Large intestine (tissue), 3 donors: ENCODE measurements at regions not wholly inside any gene's neighbourhood (a gene's known extent, or its start where the extent isn't known, plus 50 kb on each side); places are given as distances from the start of the nearest gene placed in this dataset.
"Not testable (repeated sequence)": the region's sequence is repeated elsewhere in the genome, so short reads cannot be mapped to it uniquely, and the experiment has no call there.

Experiments
- DNase-seq, 2 donors: peaks; one replicate each; pipeline versions ENCODE4 v3.0.0 to v3.0.0-alpha.2; 2013
- H3K27ac ChIP-seq: one replicate; pipeline ENCODE4 v1.5.1; 2013; ENCODE audit warnings: low read length
- H3K27me3 ChIP-seq: 2 replicates; pipeline ENCODE4 v1.6.1; 2013; ENCODE audit warnings: low read length; ENCODE audit not compliant: control insufficient read depth, insufficient read depth
- H3K36me3 ChIP-seq: 2 replicates; pipeline ENCODE4 v1.6.1; 2013; ENCODE audit warnings: low read length; ENCODE audit not compliant: control insufficient read depth, insufficient read depth
- H3K4me1 ChIP-seq: one replicate; pipeline ENCODE4 v1.6.1; 2013; ENCODE audit warnings: low read length; ENCODE audit not compliant: control insufficient read depth, insufficient read depth
- H3K4me3 ChIP-seq: one replicate; pipeline ENCODE4 v1.5.1; 2013; ENCODE audit warnings: low read length
- H3K9me3 ChIP-seq: one replicate; pipeline ENCODE4 v1.6.1; 2013; ENCODE audit warnings: mild to moderate bottlenecking, low read depth, low read length, moderate library complexity; ENCODE audit not compliant: control insufficient read depth
- WGBS: methylation state at CpG from one replicate; pipeline ENCODE4 v1.1.5; 2013; ENCODE audit warnings: low lambda C conversion rate; ENCODE audit not compliant: insufficient coverage; 5-methylcytosine and 5-hydroxymethylcytosine counted together

GRCh38 chr22:26769663-26770062, 112.3 kb downstream of the MIAT start:
- Histone ChIP-seq H3K9me3 (no peaks in the 10 kb centered on the region), H3K27me3 (no peaks in the 10 kb centered on the region), H3K36me3 (no peaks in the 10 kb centered on the region), H3K4me3 (no peak overlapping the region), H3K4me1 (no peaks in the 10 kb centered on the region), H3K27ac (no peak overlapping the region)
- no peak for DNase-seq
- WGBS = no CpG with 5 or more reads among the region's 1 CpG

GRCh38 chr22:26770624-26771023, 113.2 kb downstream of the MIAT start:
- H3K4me3 ChIP-seq = no peak overlapping the region
- no peaks in the 10 kb centered on the region for H3K27me3 ChIP-seq
- no peak for DNase-seq
- H3K27ac ChIP-seq = no peak overlapping the region
- peaks cover 3% of the 10 kb centered on the region for H3K36me3 ChIP-seq
- H3K4me1 ChIP-seq = no peaks in the 10 kb centered on the region
- H3K9me3 ChIP-seq = no peaks in the 10 kb centered on the region
- WGBS = no CpG with 5 or more reads among the region's 2 CpGs

GRCh38 chr22:26773054-26773453, 115.7 kb downstream of the MIAT start:
- not testable (repeated sequence) for H3K4me3 ChIP-seq, H3K4me1 ChIP-seq, H3K36me3 ChIP-seq, H3K9me3 ChIP-seq, H3K27me3 ChIP-seq, H3K27ac ChIP-seq, DNase-seq
- no CpG with 5 or more reads among the region's 28 CpGs for WGBS

- Histone ChIP-seq H3K27ac (no peak overlapping the region), H3K4me1 (no peaks in the 10 kb centered on the region), H3K27me3 (no peaks in the 10 kb centered on the region), H3K9me3 (no peaks in the 10 kb centered on the region), H3K36me3 (peaks cover 22% of the 10 kb centered on the region), H3K4me3 (no peak overlapping the region)
- DNase-seq = no peak
- WGBS = 100% methylated on average over 1 of the region's 3 CpGs
Measured at GRCh38 chr22:26775394-26775793, 118.0 kb downstream of the MIAT start.

GRCh38 chr22:26777156-26777801, 119.9 kb downstream of the MIAT start:
- Histone ChIP-seq H3K36me3 (peaks cover 32% of the 10 kb centered on the region), H3K4me3 (no peak overlapping the region), H3K4me1 (no peaks in the 10 kb centered on the region), H3K9me3 (no peaks in the 10 kb centered on the region), H3K27ac (no peak overlapping the region), H3K27me3 (no peaks in the 10 kb centered on the region)
- WGBS = 80% methylated on average over 1 of the region's 6 CpGs
- no peak for DNase-seq

GRCh38 chr22:26778372-26778771, 121.0 kb downstream of the MIAT start:
- no peaks in the 10 kb centered on the region for H3K27me3 ChIP-seq
- H3K9me3 ChIP-seq = no peaks in the 10 kb centered on the region
- DNase-seq = no peak
- H3K36me3 ChIP-seq = peaks cover 32% of the 10 kb centered on the region
- H3K4me1 ChIP-seq = no peaks in the 10 kb centered on the region
- no peak overlapping the region for H3K27ac ChIP-seq
- WGBS = no CpG with 5 or more reads among the region's 1 CpG
- H3K4me3 ChIP-seq = no peak overlapping the region

GRCh38 chr22:26779108-26779507, 121.7 kb downstream of the MIAT start:
- no peak overlapping the region for H3K4me3 ChIP-seq
- peaks cover 32% of the 10 kb centered on the region for H3K36me3 ChIP-seq
- H3K4me1 ChIP-seq = no peaks in the 10 kb centered on the region
- H3K27me3 ChIP-seq = no peaks in the 10 kb centered on the region
- no peak overlapping the region for H3K27ac ChIP-seq
- DNase-seq = no peak
- no peaks in the 10 kb centered on the region for H3K9me3 ChIP-seq
- no CpG with 5 or more reads among the region's 3 CpGs for WGBS

- H3K36me3 ChIP-seq = peaks cover 30% of the 10 kb centered on the region
- H3K27ac ChIP-seq = no peak overlapping the region
Measured at GRCh38 chr22:26779929-26780328, 122.5 kb downstream of the MIAT start.

GRCh38 chr22:26780521-26780920, 123.1 kb downstream of the MIAT start:
- Histone ChIP-seq H3K36me3 (peaks cover 29% of the 10 kb centered on the region), H3K4me3 (no peak overlapping the region), H3K9me3 (no peaks in the 10 kb centered on the region)

More at GRCh38 chr22:26779929-26780328, 122.5 kb downstream of the MIAT start:
- Histone ChIP-seq H3K27me3 (no peaks in the 10 kb centered on the region), H3K4me1 (no peaks in the 10 kb centered on the region), H3K9me3 (no peaks in the 10 kb centered on the region), H3K4me3 (no peak overlapping the region)
- WGBS = no CpG with 5 or more reads among the region's 3 CpGs
- DNase-seq = no peak

GRCh38 chr22:26781062-26781461, 123.7 kb downstream of the MIAT start:
- Histone ChIP-seq H3K27me3 (no peaks in the 10 kb centered on the region), H3K9me3 (no peaks in the 10 kb centered on the region), H3K4me3 (no peak overlapping the region), H3K36me3 (peaks cover 26% of the 10 kb centered on the region), H3K27ac (no peak overlapping the region), H3K4me1 (no peaks in the 10 kb centered on the region)
- DNase-seq = no peak
- WGBS = no CpG with 5 or more reads among the region's 2 CpGs

More at GRCh38 chr22:26780521-26780920, 123.1 kb downstream of the MIAT start:
- H3K27ac ChIP-seq = no peak overlapping the region
- H3K4me1 ChIP-seq = no peaks in the 10 kb centered on the region
- H3K27me3 ChIP-seq = no peaks in the 10 kb centered on the region
- DNase-seq = no peak

- no peaks in the 10 kb centered on the region for H3K4me1 ChIP-seq
- no peaks in the 10 kb centered on the region for H3K27me3 ChIP-seq
- H3K27ac ChIP-seq = no peak overlapping the region
- no CpG with 5 or more reads among the region's 15 CpGs for WGBS
- DNase-seq = no peak
- no peak overlapping the region for H3K4me3 ChIP-seq
- H3K36me3 ChIP-seq = peaks cover 25% of the 10 kb centered on the region
- no peaks in the 10 kb centered on the region for H3K9me3 ChIP-seq
Measured at GRCh38 chr22:26781596-26781995, 124.2 kb downstream of the MIAT start.
